K562 (cell line): ENCODE measurements at regions not wholly inside any gene's neighbourhood (a gene's known extent, or its start where the extent isn't known, plus 50 kb on each side); places are given as distances from the start of the nearest gene placed in this dataset.

Experiments
- ATAC-seq: fragments of 200-7000 bp; cut with Tn5 transposase; 3 replicates; pipeline ENCODE4 v1.9.1; 2020; ENCODE audit warnings: moderate library complexity
- BruUV-seq: library from RNA; stranded (reverse); fragments of 400-500 nt; replicated peaks from 2 replicates; lab custom pipeline; 2021; lab: Mats Ljungman, UMichigan
- CTCF ChIA-PET: fragments of 300-600 bp; formaldehyde crosslinking; extraction: SDS; loops from one replicate; lab custom pipeline; 2021; ENCODE audit warnings: low intra/inter-chr PET ratio; lab: Yijun Ruan, JAX
- POLR2A ChIA-PET: fragments of 300-600, 350-650 bp; sonication (Branson Sonifier 250); formaldehyde crosslinking; extraction: SDS; loops from one replicate; lab custom pipeline; 2021; ENCODE audit warnings: antibody characterized with exemption, inconsistent platforms; lab: Yijun Ruan, JAX
- DNase-seq, 4 experiments: peaks; one replicate each; pipeline versions ENCODE4 v3.0.0 to v3.0.0-alpha.2; 2011 to 2018; ENCODE audit warnings: low spot score in 3 of 4, mixed read lengths in 3 of 4; ENCODE audit errors: extremely low read depth in 1 of 4
- FAIRE-seq: peaks from 2 replicates; lab custom pipeline; 2011; peaks lifted over from hg19 to GRCh38; lab: Jason Lieb, UNC
- H2AFZ ChIP-seq: 2 replicates; pipeline ENCODE4 v1.6.0; 2011; ENCODE audit warnings: low read depth, low read length, control low read depth, inconsistent platforms
- H3K27ac ChIP-seq: fragments of 200-600 bp; 3 replicates; pipeline ENCODE4 v1.8.0; 2011; ENCODE audit warnings: low read depth, mild to moderate bottlenecking, control low read depth, inconsistent platforms, low read length, moderate library complexity, mixed read lengths; ENCODE audit errors: extremely low read depth
- H3K27me3 ChIP-seq, 2 experiments: fragments of 300-600 bp in 1 of 2; 2 replicates in 1 of 2; 3 replicates in 1 of 2; pipeline versions ENCODE4 v1.6.0 to v1.8.0; 2011; ENCODE audit warnings: inconsistent platforms in 2 of 2, low read length in 2 of 2, mild to moderate bottlenecking in 1 of 2, mixed read lengths in 1 of 2, moderate library complexity in 1 of 2; ENCODE audit not compliant: control insufficient read depth in 2 of 2, insufficient read depth in 2 of 2
- H3K36me3 ChIP-seq: fragments of 300-600 bp; 3 replicates; pipeline ENCODE4 v1.8.0; 2011; ENCODE audit warnings: mild to moderate bottlenecking, low read length, inconsistent platforms; ENCODE audit not compliant: control insufficient read depth, insufficient read depth
- H3K4me1 ChIP-seq, 2 experiments: fragments of 200-600 bp in 1 of 2; replicated peaks in 1 of 2; 2 replicates in 1 of 2; 3 replicates in 1 of 2; pipeline versions ENCODE4 v1.5.1 to v1.8.0; 2011; ENCODE audit warnings: inconsistent platforms in 2 of 2, low read length in 2 of 2, mild to moderate bottlenecking in 1 of 2, mixed read lengths in 1 of 2, moderate library complexity in 1 of 2; ENCODE audit not compliant: control insufficient read depth in 2 of 2, insufficient read depth in 2 of 2
- H3K4me2 ChIP-seq: 2 replicates; pipeline ENCODE4 v1.6.1; 2011; ENCODE audit warnings: low read length, control low read depth, inconsistent platforms, mixed read lengths; ENCODE audit not compliant: insufficient read depth
- H3K4me3 ChIP-seq: fragments of 200-600 bp; sonication (generic), shearing (Covaris generic); 2 replicates; pipeline ENCODE4 v1.5.1; 2016; ENCODE audit warnings: control low read depth, inconsistent platforms
- H3K79me2 ChIP-seq: fragments of 200-600 bp; 3 replicates; pipeline ENCODE4 v1.8.0; 2011; ENCODE audit warnings: low read length, inconsistent platforms; ENCODE audit not compliant: control insufficient read depth, insufficient read depth
- H3K9ac ChIP-seq, 2 experiments: 2 replicates each; pipeline versions ENCODE4 v1.6.0 to v1.6.1; 2011; ENCODE audit warnings: low read depth in 2 of 2, low read length in 2 of 2, control low read depth in 1 of 2, inconsistent platforms in 1 of 2, mild to moderate bottlenecking in 1 of 2, mixed read lengths in 1 of 2; ENCODE audit not compliant: insufficient read depth in 1 of 2
- H3K9me1 ChIP-seq: one replicate; pipeline ENCODE4 v1.6.0; 2011; ENCODE audit warnings: inconsistent platforms, mild to moderate bottlenecking, low read length, moderate library complexity; ENCODE audit not compliant: control insufficient read depth, insufficient read depth
- H3K9me3 ChIP-seq: replicated peaks from 2 replicates; pipeline ENCODE4 v1.5.1; 2011; ENCODE audit warnings: low read depth, low read length, inconsistent platforms; ENCODE audit not compliant: control insufficient read depth, insufficient read depth
- H4K20me1 ChIP-seq: replicated peaks from 2 replicates; pipeline ENCODE4 v1.6.1; 2011; ENCODE audit warnings: low read length, inconsistent platforms, mixed read lengths; ENCODE audit not compliant: control insufficient read depth, insufficient read depth
- EP300 ChIP-seq: IDR thresholded peaks from 2 replicates; pipeline ENCODE4 v1.6.1; 2012; ENCODE audit warnings: low read length, improper control_type of control experiment
- FOSL1 ChIP-seq: fragments of 200-800 bp; sonication (Bioruptor generic); conservative IDR thresholded peaks from 2 replicates; pipeline ENCODE4 v1.6.1; 2016; ENCODE audit warnings: missing genetic modification characterization, missing compliant biosample characterization
- SETDB1 ChIP-seq: IDR thresholded peaks from one replicate; pipeline ENCODE4 v1.6.1; 2012; ENCODE audit warnings: low read length, control low read depth, inconsistent platforms
- SIRT6 ChIP-seq: IDR thresholded peaks from one replicate; pipeline ENCODE4 v1.6.1; 2012; ENCODE audit warnings: low read depth, mild to moderate bottlenecking, control low read depth, inconsistent platforms, low read length, moderate library complexity
- ZBTB1 ChIP-seq: sonication (generic); formaldehyde crosslinking; IDR thresholded peaks from 2 replicates; pipeline ENCODE4 v1.8.1; 2023; ENCODE audit warnings: missing genetic modification reagents, low read depth, mild to moderate bottlenecking, borderline replicate concordance
- ZKSCAN1 ChIP-seq: fragments of 150-350 bp; IDR thresholded peaks from 2 replicates; pipeline ENCODE4 v1.6.1; 2016; ENCODE audit warnings: low read depth, low read length
- ZNF24 ChIP-seq: fragments of 450-650 bp; IDR thresholded peaks from 2 replicates; pipeline ENCODE4 v1.6.1; 2016
- ZNF436 ChIP-seq: fragments of 250-450, 450-650 bp; sonication (Bioruptor Pico); formaldehyde crosslinking; IDR thresholded peaks from 2 replicates; pipeline ENCODE4 v1.7.0; 2020; ENCODE audit warnings: mild to moderate bottlenecking
- WGBS: fragments of 100-300 bp; shearing (Covaris generic); methylation state at CpG from one replicate; pipeline ENCODE4 v1.1.6; 2016; ENCODE audit warnings: low coverage, mixed read lengths; ENCODE audit not compliant: insufficient coverage; ENCODE audit errors: missing lambda C conversion rate; 5-methylcytosine and 5-hydroxymethylcytosine counted together
- in situ Hi-C: fragments of 300-500 bp; cut with MboI; formaldehyde crosslinking; loops from 4 replicates; pipeline ENCODE4 v1.15.0; 2018; ENCODE audit warnings: inconsistent platforms, mixed read lengths
- intact Hi-C: fragments of 100-400 bp; cut with micrococcal nuclease; formaldehyde crosslinking; loops from 2 replicates; pipeline ENCODE4 v1.14.2; 2022
- TF ChIP-seq, protein P1 (sequence below): fragments of 250-450 bp; sonication (Bioruptor Pico); IDR thresholded peaks from 2 replicates; pipeline ENCODE4 v1.4.0; 2020; ENCODE audit warnings: mild to moderate bottlenecking, moderate library complexity

DNA sequence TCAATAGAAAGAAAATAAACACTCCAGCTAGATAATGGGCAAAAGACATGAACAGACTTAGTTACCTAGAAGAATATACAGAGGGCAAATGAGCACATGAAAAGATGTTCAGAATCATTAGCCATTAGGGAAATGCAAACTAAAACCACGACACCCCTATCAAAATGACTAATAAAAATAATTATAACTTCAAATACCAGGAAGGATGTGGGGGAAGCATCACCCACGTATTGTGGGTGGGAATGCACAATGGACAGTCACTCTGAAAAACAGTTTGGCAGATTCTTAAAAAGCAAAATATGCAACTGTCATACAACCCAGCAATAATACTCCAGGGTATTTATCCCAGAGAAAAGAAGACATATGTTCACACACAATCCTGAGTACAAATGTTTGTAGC, 92.6 kb downstream of the DLL1 start (continued):
- no peak for TF ChIP-seq SIRT6
- no peak for TF ChIP-seq SETDB1

GRCh38 chr6:170193326-170193821, 97.5 kb downstream of the DLL1 start:
- no peaks in the 10 kb centered on the region for H3K9me1 ChIP-seq
- peaks cover 0 to 33% of the 10 kb centered on the region in 2 experiments; a peak in 3 of 5 replicates for H3K27me3 ChIP-seq
- DNase-seq (no peak), FAIRE-seq (no peak), ATAC-seq (no peak)
- H3K79me2 ChIP-seq, result no peaks in the 10 kb centered on the region
- H3K4me3 ChIP-seq, result no peak overlapping the region
- TF ChIP-seq ZBTB1 (CRISPR knock-in tag) (no peak), ZNF436 (CRISPR knock-in tag) (no peak), ZNF24 (no peak), ZKSCAN1 (no peak), EP300 (no peak), FOSL1 (no peak)
- TF ChIP-seq, protein P1, sequence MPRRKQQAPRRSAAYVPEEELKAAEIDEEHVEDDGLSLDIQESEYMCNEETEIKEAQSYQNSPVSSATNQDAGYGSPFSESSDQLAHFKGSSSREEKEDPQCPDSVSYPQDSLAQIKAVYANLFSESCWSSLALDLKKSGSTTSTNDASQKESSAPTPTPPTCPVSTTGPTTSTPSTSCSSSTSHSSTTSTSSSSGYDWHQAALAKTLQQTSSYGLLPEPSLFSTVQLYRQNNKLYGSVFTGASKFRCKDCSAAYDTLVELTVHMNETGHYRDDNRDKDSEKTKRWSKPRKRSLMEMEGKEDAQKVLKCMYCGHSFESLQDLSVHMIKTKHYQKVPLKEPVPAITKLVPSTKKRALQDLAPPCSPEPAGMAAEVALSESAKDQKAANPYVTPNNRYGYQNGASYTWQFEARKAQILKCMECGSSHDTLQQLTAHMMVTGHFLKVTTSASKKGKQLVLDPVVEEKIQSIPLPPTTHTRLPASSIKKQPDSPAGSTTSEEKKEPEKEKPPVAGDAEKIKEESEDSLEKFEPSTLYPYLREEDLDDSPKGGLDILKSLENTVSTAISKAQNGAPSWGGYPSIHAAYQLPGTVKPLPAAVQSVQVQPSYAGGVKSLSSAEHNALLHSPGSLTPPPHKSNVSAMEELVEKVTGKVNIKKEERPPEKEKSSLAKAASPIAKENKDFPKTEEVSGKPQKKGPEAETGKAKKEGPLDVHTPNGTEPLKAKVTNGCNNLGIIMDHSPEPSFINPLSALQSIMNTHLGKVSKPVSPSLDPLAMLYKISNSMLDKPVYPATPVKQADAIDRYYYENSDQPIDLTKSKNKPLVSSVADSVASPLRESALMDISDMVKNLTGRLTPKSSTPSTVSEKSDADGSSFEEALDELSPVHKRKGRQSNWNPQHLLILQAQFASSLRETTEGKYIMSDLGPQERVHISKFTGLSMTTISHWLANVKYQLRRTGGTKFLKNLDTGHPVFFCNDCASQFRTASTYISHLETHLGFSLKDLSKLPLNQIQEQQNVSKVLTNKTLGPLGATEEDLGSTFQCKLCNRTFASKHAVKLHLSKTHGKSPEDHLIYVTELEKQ, result no peak
- ChIA-PET CTCF (no interaction called here), POLR2A (interaction anchor here (0.7 kb wide), 1 partner anchor 13 kb away, joined by 3 read pairs; no protein-coding TSS in a partner anchor)
- in situ Hi-C loops, result no loop called here
- no peaks in the 10 kb centered on the region for H3K9me3 ChIP-seq
- no peak overlapping the region for H2AFZ ChIP-seq
- H3K27ac ChIP-seq, result no peak overlapping the region
- no peak overlapping the region for H3K9ac ChIP-seq
- no peaks in the 10 kb centered on the region for H3K4me1 ChIP-seq
- 0% methylated on average over 13 of the region's 13 CpGs for WGBS
- H3K36me3 ChIP-seq, result no peaks in the 10 kb centered on the region
- no peak overlapping the region for H3K4me2 ChIP-seq
- peaks cover 1% of the 10 kb centered on the region; the same call in 1 of the 2 replicates for H4K20me1 ChIP-seq
- intact Hi-C loops, result no loop called here
- no TSS peak for BruUV-seq
